ENCODE measurements at regions not wholly inside any gene's neighbourhood (a gene's known extent, or its start where the extent isn't known, plus 50 kb on each side); places are given as distances from the start of the nearest gene placed in this dataset.

DNA sequence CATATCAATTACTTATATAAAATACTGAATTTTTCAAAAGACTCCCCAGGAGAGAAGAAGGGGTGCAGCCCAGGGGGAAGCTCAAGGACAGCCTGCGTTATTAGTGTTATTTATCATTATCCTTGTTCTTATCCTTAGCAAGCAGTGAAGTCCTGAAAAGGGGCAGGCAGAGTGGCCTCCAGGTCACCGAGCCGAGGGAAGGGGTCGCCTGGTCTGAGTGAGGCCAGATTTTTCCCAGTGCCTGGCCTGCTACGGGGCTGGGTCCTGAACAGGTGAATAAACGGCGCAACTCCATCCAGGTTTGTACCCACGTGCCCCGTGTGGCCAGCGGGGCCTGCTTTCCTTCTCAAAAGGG is 123.7 kb downstream of the BRD1 start:
- TF ChIP-seq, protein P1, sequence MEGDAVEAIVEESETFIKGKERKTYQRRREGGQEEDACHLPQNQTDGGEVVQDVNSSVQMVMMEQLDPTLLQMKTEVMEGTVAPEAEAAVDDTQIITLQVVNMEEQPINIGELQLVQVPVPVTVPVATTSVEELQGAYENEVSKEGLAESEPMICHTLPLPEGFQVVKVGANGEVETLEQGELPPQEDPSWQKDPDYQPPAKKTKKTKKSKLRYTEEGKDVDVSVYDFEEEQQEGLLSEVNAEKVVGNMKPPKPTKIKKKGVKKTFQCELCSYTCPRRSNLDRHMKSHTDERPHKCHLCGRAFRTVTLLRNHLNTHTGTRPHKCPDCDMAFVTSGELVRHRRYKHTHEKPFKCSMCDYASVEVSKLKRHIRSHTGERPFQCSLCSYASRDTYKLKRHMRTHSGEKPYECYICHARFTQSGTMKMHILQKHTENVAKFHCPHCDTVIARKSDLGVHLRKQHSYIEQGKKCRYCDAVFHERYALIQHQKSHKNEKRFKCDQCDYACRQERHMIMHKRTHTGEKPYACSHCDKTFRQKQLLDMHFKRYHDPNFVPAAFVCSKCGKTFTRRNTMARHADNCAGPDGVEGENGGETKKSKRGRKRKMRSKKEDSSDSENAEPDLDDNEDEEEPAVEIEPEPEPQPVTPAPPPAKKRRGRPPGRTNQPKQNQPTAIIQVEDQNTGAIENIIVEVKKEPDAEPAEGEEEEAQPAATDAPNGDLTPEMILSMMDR (IDR thresholded peaks at IDR 0.05) = no peak
- no peak for TF ChIP-seq ZFX (IDR thresholded peaks at IDR 0.05; ENCODE audit: borderline replicate concordance)
